HG03175 (cell line): ENCODE measurements at regions not wholly inside any gene's neighbourhood (a gene's known extent, or its start where the extent isn't known, plus 50 kb on each side); places are given as distances from the start of the nearest gene placed in this dataset.
"Not testable (repeated sequence)": the region's sequence is repeated elsewhere in the genome, so short reads cannot be mapped to it uniquely, and the experiment has no call there.

Experiments used
- ATAC-seq: cut with Tn5 transposase; IDR thresholded peaks from one replicate; pipeline ENCODE4 v1.9.1; 2021; ENCODE audit warnings: mild to moderate bottlenecking, moderate library complexity; ENCODE audit not compliant: unreplicated experiment

DNA sequence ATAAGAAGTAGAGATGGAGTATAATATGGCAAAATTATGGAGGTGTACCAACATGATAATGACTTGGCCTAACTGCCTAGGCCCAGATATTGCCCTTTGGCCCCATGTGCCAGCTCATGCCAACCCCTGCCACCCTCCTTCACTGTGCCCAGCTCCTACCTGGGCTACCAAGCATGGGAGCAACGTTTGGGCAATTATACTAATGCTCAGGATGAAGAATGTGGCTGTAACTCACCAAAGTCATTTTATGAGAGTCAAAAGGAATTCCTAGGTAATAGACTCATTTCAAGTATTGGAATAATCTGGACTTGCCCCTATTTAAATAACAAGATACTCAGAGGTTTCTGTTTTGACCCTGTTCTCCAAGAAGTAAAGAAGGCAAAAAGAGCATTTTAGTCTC is 240.2 kb upstream of the IL12A start:
- no peak for ATAC-seq

DNA sequence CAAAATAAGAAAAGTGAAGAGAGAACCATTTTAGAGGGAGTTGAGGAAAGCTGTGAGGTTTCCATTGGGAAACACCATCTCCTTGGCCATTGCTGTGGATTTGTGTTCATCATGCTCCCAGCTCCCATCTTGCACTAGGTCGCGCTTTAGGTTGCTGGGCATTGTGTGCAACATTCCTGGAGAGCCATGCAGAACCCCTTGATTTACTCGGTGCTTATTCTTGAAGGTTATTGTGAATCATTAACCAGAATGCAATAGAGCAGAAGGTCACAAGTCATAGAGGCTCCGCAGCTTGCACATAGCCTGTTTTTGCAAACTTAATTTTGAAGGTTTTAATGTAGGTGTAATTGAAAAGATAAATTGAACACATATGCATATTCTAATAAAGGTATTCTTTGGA is 239.2 kb upstream of the IL12A start:
- no peak for ATAC-seq

GRCh38 chr3:159751146-159751545 is 237.5 kb upstream of the IL12A start:
- no peak for ATAC-seq

DNA sequence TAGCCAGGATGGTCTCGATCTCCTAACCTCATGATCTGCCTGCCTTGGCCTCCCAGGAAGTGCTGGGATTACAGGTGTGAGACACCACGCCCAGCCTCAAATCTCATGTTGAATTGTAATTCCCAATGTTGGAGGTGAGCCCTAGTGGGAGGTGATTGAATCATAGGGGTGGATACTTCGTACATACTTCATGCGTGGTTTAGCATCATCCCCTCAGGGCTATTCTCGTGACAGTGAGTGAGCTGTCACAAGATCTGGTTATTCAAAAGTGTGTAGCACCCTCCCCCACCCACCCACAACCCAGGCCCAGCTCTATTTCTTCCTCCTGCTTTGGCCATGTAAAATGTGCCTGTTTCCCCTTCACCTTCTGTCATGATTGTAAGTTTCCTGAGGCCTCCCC is 236.9 kb upstream of the IL12A start:
- no peak for ATAC-seq

GRCh38 chr3:159756279-159757207 is 232.1 kb upstream of the IL12A start:
- ATAC-seq: not testable (repeated sequence)

DNA sequence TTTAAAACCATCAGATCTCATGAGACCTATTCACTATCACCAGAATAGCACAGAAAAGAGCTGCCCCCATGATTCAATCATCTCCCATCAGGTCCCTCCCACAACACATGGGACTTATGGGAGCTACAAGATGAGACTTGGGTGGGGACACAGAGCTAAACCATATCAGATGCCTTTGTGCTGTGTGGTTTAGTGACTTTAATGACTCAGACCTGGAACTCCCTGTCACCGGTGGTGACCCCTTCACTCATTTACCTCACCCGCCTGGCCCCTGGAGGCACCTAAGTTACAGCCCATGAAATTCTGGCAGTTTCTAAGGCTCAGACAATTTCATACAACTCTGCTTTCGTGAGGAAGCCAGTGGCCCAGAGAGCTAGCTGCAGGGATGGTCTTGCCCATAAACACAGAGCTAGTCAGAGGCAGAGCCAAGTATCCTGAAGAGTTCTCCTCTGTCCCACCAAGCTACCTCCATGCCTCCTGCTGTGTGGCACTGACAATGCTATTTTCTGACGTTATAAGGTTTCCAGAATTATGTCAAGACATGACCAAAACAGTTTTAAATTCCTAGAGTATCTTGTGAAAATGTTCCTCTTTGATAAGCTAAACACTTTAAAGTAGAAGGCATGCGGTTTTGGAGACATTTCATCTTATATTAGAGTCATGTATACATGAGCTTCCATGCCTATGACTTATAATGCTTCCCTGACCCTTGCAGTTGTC is 231.1 kb upstream of the IL12A start:
- no peak for ATAC-seq

- no peak for ATAC-seq
Observed at GRCh38 chr3:159760046-159760445, 228.6 kb upstream of the IL12A start.

- no peak for ATAC-seq
Observed at GRCh38 chr3:159761369-159761768, 227.3 kb upstream of the IL12A start.

DNA sequence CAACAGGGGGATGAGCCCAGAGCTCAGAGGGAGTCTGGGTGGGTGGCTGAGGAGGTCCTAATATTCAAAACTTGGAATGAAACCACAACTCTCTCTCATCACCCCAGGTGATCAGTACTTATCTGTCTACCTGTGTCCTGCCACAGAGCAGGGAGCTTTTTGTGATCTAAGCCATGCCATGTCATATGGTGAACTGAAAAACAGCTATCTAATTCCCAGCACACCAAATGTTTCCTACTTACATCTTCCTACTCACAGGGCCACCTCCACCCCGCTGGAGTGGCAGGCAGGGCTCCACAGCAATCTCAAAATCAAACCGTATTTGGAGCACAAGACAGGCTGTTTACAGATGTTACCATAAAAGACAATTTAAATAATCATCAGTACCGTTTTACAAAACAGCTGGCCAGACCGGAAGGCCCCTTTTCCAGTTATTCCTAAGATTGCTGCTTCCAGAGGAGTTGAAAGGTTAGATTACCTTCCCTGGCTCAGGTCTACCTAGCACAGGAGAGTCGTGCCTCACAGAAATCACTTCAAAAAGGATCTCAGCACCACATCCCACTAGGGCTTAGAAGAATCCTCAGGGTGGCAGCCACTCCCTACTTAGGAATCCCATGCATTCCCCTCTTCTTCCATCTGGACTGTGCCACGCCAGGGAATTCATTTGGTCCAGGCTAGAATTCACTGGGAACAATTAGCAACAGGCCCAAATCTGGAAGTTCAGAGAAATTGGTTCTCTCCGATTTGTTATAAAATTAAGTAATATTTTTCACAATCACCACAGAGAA is 226.6 kb upstream of the IL12A start:
- ATAC-seq: no peak

DNA sequence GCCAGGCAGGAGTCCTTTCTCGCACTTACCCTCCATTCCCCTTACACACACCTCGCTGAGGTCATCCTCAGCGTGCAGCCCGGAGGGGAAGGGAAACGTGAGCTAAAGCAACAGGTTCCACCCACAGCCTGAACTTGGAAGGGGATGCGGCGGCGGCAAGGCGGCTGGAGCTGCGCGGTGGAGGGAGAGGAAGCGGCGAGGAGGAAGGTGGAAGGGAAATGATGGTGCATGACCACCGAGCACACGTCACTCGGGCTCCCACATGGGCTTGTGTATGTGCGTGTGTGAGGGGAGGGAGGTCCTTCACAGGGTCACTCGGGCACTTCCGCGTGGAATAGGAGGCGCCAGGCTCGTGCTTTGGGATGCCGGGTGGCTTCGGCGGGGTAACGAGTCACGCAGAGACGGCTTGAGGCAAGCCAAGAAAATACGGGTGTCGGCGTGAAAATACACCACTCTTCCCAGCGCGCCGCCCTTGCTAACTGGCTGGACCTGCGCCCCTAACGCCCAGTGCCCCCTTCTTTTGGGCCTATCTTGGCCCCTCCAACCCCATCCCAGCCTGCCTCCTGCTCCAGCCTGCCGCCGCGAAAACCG is 225.5 kb upstream of the IL12A start:
- ATAC-seq: peak; percentile 31

DNA sequence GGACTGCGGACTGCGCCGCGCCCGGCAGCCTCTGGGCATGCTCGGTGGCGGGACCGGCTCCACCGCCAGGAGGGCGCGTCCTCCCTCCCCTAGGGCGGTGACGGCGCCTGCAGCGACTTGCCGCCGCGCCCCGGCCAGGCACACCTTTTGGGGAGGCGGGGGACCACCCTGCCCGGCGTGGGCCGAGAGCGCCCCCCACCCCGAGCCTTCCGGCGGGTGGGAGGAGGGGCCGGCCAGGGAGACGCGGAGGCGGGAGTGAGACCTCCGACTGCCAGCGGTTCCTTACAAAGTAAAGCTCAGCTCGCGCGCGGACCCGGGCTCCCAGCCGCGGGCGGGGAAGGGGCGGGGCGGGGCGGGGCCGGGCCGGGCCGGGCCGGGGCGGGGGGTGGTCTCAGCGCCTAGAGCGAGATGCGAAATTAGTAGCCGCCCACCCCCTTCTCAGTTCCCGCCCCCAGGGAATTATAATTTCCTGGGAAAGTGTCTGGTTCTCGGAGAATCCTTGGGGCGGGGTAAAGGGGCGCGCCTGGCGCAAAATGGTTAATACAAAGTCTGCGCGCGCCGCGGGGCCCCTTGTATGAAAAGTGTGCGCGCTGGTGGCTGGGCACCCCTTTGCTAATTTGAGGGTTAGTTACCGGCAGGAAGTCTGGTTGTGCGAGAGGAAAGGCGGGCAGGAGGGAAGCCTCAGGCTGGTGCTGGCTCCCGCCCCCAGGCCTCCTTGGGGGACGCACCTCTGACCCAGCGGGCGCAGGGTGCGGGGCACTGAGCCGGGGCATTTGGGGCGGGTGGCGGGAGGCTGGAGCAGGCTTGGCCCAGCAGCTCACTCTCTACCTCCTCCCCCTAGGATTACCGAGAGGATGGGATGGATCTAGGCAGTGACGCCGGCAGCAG is 224.8 kb upstream of the IL12A start:
- ATAC-seq: peak; percentile 68

GRCh38 chr3:159764490-159765029 is 224.1 kb upstream of the IL12A start:
- ATAC-seq: no peak

GRCh38 chr3:159765030-159765859 is 223.4 kb upstream of the IL12A start:
- no peak for ATAC-seq

GRCh38 chr3:159765860-159766294 is 222.8 kb upstream of the IL12A start:
- ATAC-seq: no peak

- no peak for ATAC-seq
Observed at GRCh38 chr3:159766563-159767185, 222.0 kb upstream of the IL12A start.

- no peak for ATAC-seq
Observed at GRCh38 chr3:159770998-159771397, 217.6 kb upstream of the IL12A start.

DNA sequence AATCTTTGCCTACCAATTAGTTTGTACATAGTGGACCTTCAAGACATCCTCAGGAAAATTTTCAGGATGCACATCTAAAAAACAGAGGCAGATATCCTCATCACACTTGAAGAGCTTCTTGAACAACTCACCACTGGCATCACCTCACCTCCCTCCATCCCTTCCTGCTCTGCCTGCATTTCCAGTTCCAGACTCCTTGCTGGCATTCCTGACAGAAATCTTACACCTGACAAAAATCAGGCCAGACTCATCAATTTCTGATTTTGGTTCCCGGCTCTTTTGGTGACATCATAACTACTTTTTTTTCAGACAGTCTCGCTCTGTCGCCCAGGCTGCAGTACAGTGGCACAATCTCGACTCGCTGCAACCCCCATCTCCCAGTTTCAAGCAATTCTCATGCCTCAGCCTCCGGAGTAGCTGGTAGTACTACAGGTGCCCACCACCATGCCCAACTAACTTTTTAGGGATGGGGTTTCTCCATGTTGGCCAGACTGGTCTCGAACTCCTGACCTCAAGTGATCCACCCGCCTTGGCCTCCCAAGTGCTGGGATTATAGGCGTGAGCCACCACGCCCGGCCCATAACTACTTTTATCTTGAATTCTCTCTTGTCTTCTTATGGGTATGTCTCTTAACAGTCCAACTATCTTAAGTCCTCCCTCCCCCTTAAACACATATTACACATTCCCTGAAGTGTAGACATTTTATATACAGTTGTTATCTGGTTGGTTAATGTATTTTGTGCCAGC is 216.6 kb upstream of the IL12A start:
- ATAC-seq: no peak

GRCh38 chr3:159773706-159774105 is 214.9 kb upstream of the IL12A start:
- no peak for ATAC-seq
